ENCODE measurements at regions not wholly inside any gene's neighbourhood (a gene's known extent, or its start where the extent isn't known, plus 50 kb on each side); places are given as distances from the start of the nearest gene placed in this dataset.

GRCh38 chr4:24668956-24669355 lies 84.6 kb upstream of the DHX15 start:
- no peak for ATAC-seq (ENCODE audit: insufficient read depth, low read depth)
- Histone ChIP-seq H4K20me1 (ENCODE audit: insufficient read depth, low read length) (no peaks in the 10 kb centered on the region), H3K79me2 (ENCODE audit: insufficient read depth, low read length) (no peaks in the 10 kb centered on the region), H2AFZ (ENCODE audit: low read depth, low read length) (no peak overlapping the region), H3K27ac (ENCODE audit: low read length) (no peak overlapping the region), H3K4me1 (ENCODE audit: insufficient read depth, low read length) (no peaks in the 10 kb centered on the region), H3K27me3 (ENCODE audit: insufficient read depth, low read length, poor library complexity) (no peaks in the 10 kb centered on the region), H3K36me3 (ENCODE audit: insufficient read depth, low read length) (no peaks in the 10 kb centered on the region), H3K9ac (ENCODE audit: low read depth, low read length) (no peak overlapping the region), H3K4me2 (ENCODE audit: insufficient read depth, low read length) (no peak overlapping the region), H3K4me3 (ENCODE audit: low read depth in 1 of 2, low read length in 2 of 2) (no peak overlapping the region), H3K9me3 (ENCODE audit: insufficient read depth, low read length, severe bottlenecking) (no peaks in the 10 kb centered on the region)
- TF ChIP-seq, protein P1, sequence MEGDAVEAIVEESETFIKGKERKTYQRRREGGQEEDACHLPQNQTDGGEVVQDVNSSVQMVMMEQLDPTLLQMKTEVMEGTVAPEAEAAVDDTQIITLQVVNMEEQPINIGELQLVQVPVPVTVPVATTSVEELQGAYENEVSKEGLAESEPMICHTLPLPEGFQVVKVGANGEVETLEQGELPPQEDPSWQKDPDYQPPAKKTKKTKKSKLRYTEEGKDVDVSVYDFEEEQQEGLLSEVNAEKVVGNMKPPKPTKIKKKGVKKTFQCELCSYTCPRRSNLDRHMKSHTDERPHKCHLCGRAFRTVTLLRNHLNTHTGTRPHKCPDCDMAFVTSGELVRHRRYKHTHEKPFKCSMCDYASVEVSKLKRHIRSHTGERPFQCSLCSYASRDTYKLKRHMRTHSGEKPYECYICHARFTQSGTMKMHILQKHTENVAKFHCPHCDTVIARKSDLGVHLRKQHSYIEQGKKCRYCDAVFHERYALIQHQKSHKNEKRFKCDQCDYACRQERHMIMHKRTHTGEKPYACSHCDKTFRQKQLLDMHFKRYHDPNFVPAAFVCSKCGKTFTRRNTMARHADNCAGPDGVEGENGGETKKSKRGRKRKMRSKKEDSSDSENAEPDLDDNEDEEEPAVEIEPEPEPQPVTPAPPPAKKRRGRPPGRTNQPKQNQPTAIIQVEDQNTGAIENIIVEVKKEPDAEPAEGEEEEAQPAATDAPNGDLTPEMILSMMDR (IDR thresholded peaks at IDR 0.05; ENCODE audit: borderline replicate concordance, extremely low read depth, low read length, poor library complexity, severe bottlenecking): no peak
- no peak for TF ChIP-seq EZH2 (IDR thresholded peaks at IDR 0.05; ENCODE audit: borderline replicate concordance, low read depth, low read length, severe bottlenecking)
- DNase-seq: no peak

- ATAC-seq (ENCODE audit: insufficient read depth, low read depth): no peak
- Histone ChIP-seq H3K27ac (ENCODE audit: low read length) (no peak overlapping the region), H3K27me3 (ENCODE audit: insufficient read depth, low read length, poor library complexity) (no peaks in the 10 kb centered on the region), H3K4me3 (ENCODE audit: low read depth in 1 of 2, low read length in 2 of 2) (no peak overlapping the region), H4K20me1 (ENCODE audit: insufficient read depth, low read length) (no peaks in the 10 kb centered on the region), H3K36me3 (ENCODE audit: insufficient read depth, low read length) (no peaks in the 10 kb centered on the region), H3K4me1 (ENCODE audit: insufficient read depth, low read length) (no peaks in the 10 kb centered on the region), H3K9ac (ENCODE audit: low read depth, low read length) (no peak overlapping the region), H3K79me2 (ENCODE audit: insufficient read depth, low read length) (no peaks in the 10 kb centered on the region), H3K9me3 (ENCODE audit: insufficient read depth, low read length, severe bottlenecking) (no peaks in the 10 kb centered on the region), H3K4me2 (ENCODE audit: insufficient read depth, low read length) (no peak overlapping the region), H2AFZ (ENCODE audit: low read depth, low read length) (no peak overlapping the region)
- TF ChIP-seq, protein P1 (IDR thresholded peaks at IDR 0.05; ENCODE audit: borderline replicate concordance, extremely low read depth, low read length, poor library complexity, severe bottlenecking): no peak
- TF ChIP-seq EZH2 (IDR thresholded peaks at IDR 0.05; ENCODE audit: borderline replicate concordance, low read depth, low read length, severe bottlenecking): no peak
- DNase-seq: no peak
Observed at GRCh38 chr4:24669751-24670150, 85.4 kb upstream of the DHX15 start.

- Histone ChIP-seq H3K9ac (ENCODE audit: low read depth, low read length) (no peak overlapping the region), H3K27me3 (ENCODE audit: insufficient read depth, low read length, poor library complexity) (no peaks in the 10 kb centered on the region), H3K4me2 (ENCODE audit: insufficient read depth, low read length) (no peak overlapping the region), H3K9me3 (ENCODE audit: insufficient read depth, low read length, severe bottlenecking) (no peaks in the 10 kb centered on the region), H3K27ac (ENCODE audit: low read length) (no peak overlapping the region), H3K79me2 (ENCODE audit: insufficient read depth, low read length) (no peaks in the 10 kb centered on the region), H3K4me1 (ENCODE audit: insufficient read depth, low read length) (no peaks in the 10 kb centered on the region), H3K4me3 (ENCODE audit: low read depth in 1 of 2, low read length in 2 of 2) (no peak overlapping the region), H2AFZ (ENCODE audit: low read depth, low read length) (no peak overlapping the region), H3K36me3 (ENCODE audit: insufficient read depth, low read length) (no peaks in the 10 kb centered on the region), H4K20me1 (ENCODE audit: insufficient read depth, low read length) (no peaks in the 10 kb centered on the region)
- DNase-seq: no peak
- ATAC-seq (ENCODE audit: insufficient read depth, low read depth): no peak
- no peak for TF ChIP-seq EZH2 (IDR thresholded peaks at IDR 0.05; ENCODE audit: borderline replicate concordance, low read depth, low read length, severe bottlenecking)
- TF ChIP-seq, protein P1 (IDR thresholded peaks at IDR 0.05; ENCODE audit: borderline replicate concordance, extremely low read depth, low read length, poor library complexity, severe bottlenecking): no peak
Observed at GRCh38 chr4:24671849-24672248, 87.5 kb upstream of the DHX15 start.

- H3K27me3 ChIP-seq (ENCODE audit: insufficient read depth, low read length, poor library complexity): no peaks in the 10 kb centered on the region
- H3K79me2 ChIP-seq (ENCODE audit: insufficient read depth, low read length): no peaks in the 10 kb centered on the region
- H3K36me3 ChIP-seq (ENCODE audit: insufficient read depth, low read length): no peaks in the 10 kb centered on the region
- ATAC-seq (ENCODE audit: insufficient read depth, low read depth) (no peak), DNase-seq (no peak)
- no peak overlapping the region for H3K27ac ChIP-seq (ENCODE audit: low read length)
- no peaks in the 10 kb centered on the region for H3K4me1 ChIP-seq (ENCODE audit: insufficient read depth, low read length)
- H3K4me2 ChIP-seq (ENCODE audit: insufficient read depth, low read length): no peak overlapping the region
- H4K20me1 ChIP-seq (ENCODE audit: insufficient read depth, low read length): no peaks in the 10 kb centered on the region
- H3K9ac ChIP-seq (ENCODE audit: low read depth, low read length): no peak overlapping the region
- TF ChIP-seq, protein P1 (IDR thresholded peaks at IDR 0.05; ENCODE audit: borderline replicate concordance, extremely low read depth, low read length, poor library complexity, severe bottlenecking): no peak
- H3K9me3 ChIP-seq (ENCODE audit: insufficient read depth, low read length, severe bottlenecking): no peaks in the 10 kb centered on the region
- no peak overlapping the region for H2AFZ ChIP-seq (ENCODE audit: low read depth, low read length)
- H3K4me3 ChIP-seq (ENCODE audit: low read depth in 1 of 2, low read length in 2 of 2): no peak overlapping the region
Observed at GRCh38 chr4:24672880-24673279, 88.5 kb upstream of the DHX15 start.
